HG02970 (cell line): ENCODE measurements at regions not wholly inside any gene's neighbourhood (a gene's known extent, or its start where the extent isn't known, plus 50 kb on each side); places are given as distances from the start of the nearest gene placed in this dataset.
"Not testable (repeated sequence)": the region's sequence is repeated elsewhere in the genome, so short reads cannot be mapped to it uniquely, and the experiment has no call there.

ENCODE experiments used
- ATAC-seq: cut with Tn5 transposase; IDR thresholded peaks from one replicate; pipeline ENCODE4 v1.9.1; 2021; ENCODE audit warnings: mild to moderate bottlenecking, moderate library complexity, moderate number of reproducible peaks; ENCODE audit not compliant: unreplicated experiment, low FRiP score

GRCh38 chr1:241447031-241447644 lies 72.4 kb downstream of the FH start:
- no peak for ATAC-seq

- ATAC-seq: no peak
Measured at GRCh38 chr1:241444836-241445235, 74.7 kb downstream of the FH start.

GRCh38 chr1:241443561-241443960 lies 76.0 kb downstream of the FH start:
- no peak for ATAC-seq

GRCh38 chr1:241442686-241443085 lies 76.9 kb downstream of the FH start:
- no peak for ATAC-seq

GRCh38 chr1:241440904-241441303 lies 78.7 kb downstream of the FH start:
- no peak for ATAC-seq

GRCh38 chr1:241438686-241439085 lies 80.9 kb downstream of the FH start:
- not testable (repeated sequence) for ATAC-seq

GRCh38 chr1:241432241-241432640 lies 75.2 kb upstream of the RGS7 start:
- no peak for ATAC-seq

GRCh38 chr1:241425091-241425490 lies 68.1 kb upstream of the RGS7 start:
- not testable (repeated sequence) for ATAC-seq

GRCh38 chr1:241424480-241424971 lies 67.5 kb upstream of the RGS7 start:
- peak; percentile 11 for ATAC-seq

- peak; percentile 87 for ATAC-seq
Measured at GRCh38 chr1:241423541-241424479, 66.8 kb upstream of the RGS7 start.

GRCh38 chr1:241422470-241422869 lies 65.5 kb upstream of the RGS7 start:
- ATAC-seq: no peak

- no peak for ATAC-seq
Measured at GRCh38 chr1:241419986-241420385, 63.0 kb upstream of the RGS7 start.

- ATAC-seq: no peak
Measured at GRCh38 chr1:241417258-241417657, 60.3 kb upstream of the RGS7 start.

GRCh38 chr1:241413974-241414373 lies 57.0 kb upstream of the RGS7 start:
- ATAC-seq: no peak

GRCh38 chr1:241413386-241413785 lies 56.4 kb upstream of the RGS7 start:
- no peak for ATAC-seq

- no peak for ATAC-seq
Measured at GRCh38 chr1:241412646-241413045, 55.6 kb upstream of the RGS7 start.

GRCh38 chr1:241411776-241412338 lies 54.9 kb upstream of the RGS7 start:
- no peak for ATAC-seq

GRCh38 chr1:241411056-241411775 lies 54.2 kb upstream of the RGS7 start:
- ATAC-seq: no peak

GRCh38 chr1:241408170-241408569 lies 51.2 kb upstream of the RGS7 start:
- no peak for ATAC-seq
